SK-N-SH (cell line): ENCODE measurements at regions not wholly inside any gene's neighbourhood (a gene's known extent, or its start where the extent isn't known, plus 50 kb on each side); places are given as distances from the start of the nearest gene placed in this dataset.

Experiments
- CTCF ChIA-PET: fragments of 300-600, 350-600 bp; formaldehyde crosslinking; extraction: SDS; loops from one replicate; lab custom pipeline; 2021; lab: Yijun Ruan, JAX
- POLR2A ChIA-PET: fragments of 350-600 bp; sonication (Branson Sonifier 250); formaldehyde crosslinking; extraction: SDS; loops from one replicate; lab custom pipeline; 2020; ENCODE audit warnings: antibody characterized with exemption, inconsistent platforms; lab: Yijun Ruan, JAX
- DNase-seq: peaks from one replicate; pipeline ENCODE4 v3.0.0; 2012
- H2AFZ ChIP-seq: fragments of 200-600 bp; sonication (generic); 2 replicates; pipeline ENCODE4 v1.8.1; 2016; ENCODE audit warnings: antibody characterized with exemption, mild to moderate bottlenecking, low read depth
- H3F3A ChIP-seq: fragments of 200-600 bp; sonication (generic); replicated peaks from 2 replicates; pipeline ENCODE3; 2016; ENCODE audit warnings: antibody characterized with exemption, mild to moderate bottlenecking; ENCODE audit not compliant: insufficient read depth
- H3K27ac ChIP-seq, 2 experiments: fragments of 200-500 bp in 1 of 2; fragments of 200-600 bp in 1 of 2; sonication (Bioruptor generic) in 1 of 2; sonication (generic), shearing (Covaris generic) in 1 of 2; 2 replicates each; pipeline versions ENCODE4 v1.5.1 to v1.6.1; 2014 to 2016; ENCODE audit warnings: low read depth in 2 of 2, inconsistent platforms in 1 of 2, low read length in 1 of 2, mild to moderate bottlenecking in 1 of 2, mixed read lengths in 1 of 2
- H3K27me3 ChIP-seq: fragments of 200-600 bp; sonication (generic), shearing (Covaris generic); 2 replicates; pipeline ENCODE4 v1.6.1; 2016; ENCODE audit warnings: mixed run types; ENCODE audit not compliant: insufficient read depth
- H3K36me3 ChIP-seq, 2 experiments: fragments of 200-500 bp in 1 of 2; fragments of 200-600 bp in 1 of 2; sonication (Bioruptor generic) in 1 of 2; sonication (generic) in 1 of 2; replicated peaks in 1 of 2; 2 replicates each; pipeline versions ENCODE3 to v1.5.1; 2014 to 2016; ENCODE audit warnings: low read length in 1 of 2, mild to moderate bottlenecking in 1 of 2; ENCODE audit not compliant: insufficient read depth in 2 of 2, control insufficient read depth in 1 of 2
- H3K4me1 ChIP-seq, 2 experiments: fragments of 200-500 bp in 1 of 2; fragments of 200-600 bp in 1 of 2; sonication (Bioruptor generic) in 1 of 2; sonication (generic), shearing (Covaris generic) in 1 of 2; 2 replicates each; pipeline versions ENCODE4 v1.5.1 to v1.6.1; 2014 to 2016; ENCODE audit warnings: low read depth in 1 of 2, low read length in 1 of 2, mixed run types in 1 of 2; ENCODE audit not compliant: insufficient read depth in 2 of 2, control insufficient read depth in 1 of 2
- H3K4me2 ChIP-seq: fragments of 200-600 bp; sonication (generic), shearing (Covaris generic); 2 replicates; pipeline ENCODE4 v1.6.1; 2017; ENCODE audit warnings: mixed run types
- H3K4me3 ChIP-seq, 2 experiments: fragments of 200-500 bp in 1 of 2; fragments of 200-600 bp in 1 of 2; sonication (Bioruptor generic) in 1 of 2; sonication (generic), shearing (Covaris generic) in 1 of 2; 2 replicates each; pipeline versions ENCODE4 v1.5.1 to v1.8.1; 2014 to 2016; ENCODE audit warnings: low read depth in 2 of 2, inconsistent platforms in 1 of 2, low read length in 1 of 2, mild to moderate bottlenecking in 1 of 2, mixed read lengths in 1 of 2, moderate library complexity in 1 of 2
- H3K79me2 ChIP-seq: fragments of 200-600 bp; sonication (generic); 2 replicates; pipeline ENCODE4 v1.8.1; 2017; ENCODE audit warnings: mild to moderate bottlenecking; ENCODE audit not compliant: insufficient read depth
- H3K9ac ChIP-seq: fragments of 200-600 bp; sonication (generic); 2 replicates; pipeline ENCODE4 v1.6.1; 2017; ENCODE audit warnings: mixed run types
- H3K9me2 ChIP-seq: fragments of 200-600 bp; sonication (generic); 2 replicates; pipeline ENCODE4 v1.6.1; 2017; ENCODE audit warnings: mixed run types
- H3K9me3 ChIP-seq: fragments of 200-600 bp; sonication (generic); 2 replicates; pipeline ENCODE4 v1.6.1; 2017; ENCODE audit warnings: mixed run types, mild to moderate bottlenecking, moderate library complexity
- H4K20me1 ChIP-seq: fragments of 200-600 bp; sonication (generic); 2 replicates; pipeline ENCODE4 v1.6.1; 2017; ENCODE audit warnings: mild to moderate bottlenecking, mixed run types; ENCODE audit not compliant: insufficient read depth
- EP300 ChIP-seq, 2 experiments: IDR thresholded peaks; 2 replicates each; pipeline versions ENCODE4 v1.4.0 to v1.6.1; 2012; ENCODE audit warnings: borderline replicate concordance in 1 of 2, low read depth in 1 of 2, low read length in 1 of 2
- EZH2phosphoT487 ChIP-seq: fragments of 200-600 bp; sonication (generic); IDR thresholded peaks from 2 replicates; pipeline ENCODE4 v1.6.1; 2017; ENCODE audit warnings: low read depth, mixed run types, mild to moderate bottlenecking, antibody characterized with exemption, moderate library complexity, borderline replicate concordance
- FOSL2 ChIP-seq: IDR thresholded peaks from 2 replicates; pipeline ENCODE4 v1.4.0; 2012; ENCODE audit warnings: low read depth, mild to moderate bottlenecking, moderate library complexity, borderline replicate concordance
- FOXJ3 ChIP-seq: sonication (generic); formaldehyde crosslinking; IDR thresholded peaks from 2 replicates; pipeline ENCODE4 v1.5.1; 2020; ENCODE audit warnings: mild to moderate bottlenecking, missing genetic modification reagents
- GABPA ChIP-seq: IDR thresholded peaks from 2 replicates; pipeline ENCODE4 v1.4.0; 2012; ENCODE audit warnings: low read depth, mild to moderate bottlenecking
- GATA2 ChIP-seq: sonication (generic); formaldehyde crosslinking; IDR thresholded peaks from 2 replicates; pipeline ENCODE4 v1.5.0; 2020; ENCODE audit warnings: mild to moderate bottlenecking, missing genetic modification reagents
- IRF3 ChIP-seq: fragments of 150-350 bp; IDR thresholded peaks from 2 replicates; pipeline ENCODE4 v1.6.1; 2016; ENCODE audit warnings: mild to moderate bottlenecking, low read depth, low read length
- JUND ChIP-seq: IDR thresholded peaks from 2 replicates; pipeline ENCODE4 v1.4.0; 2012
- MXI1 ChIP-seq: IDR thresholded peaks from 2 replicates; pipeline ENCODE4 v1.6.1; 2012; ENCODE audit warnings: mild to moderate bottlenecking, low read depth, low read length, improper control_type of control experiment
- NRF1 ChIP-seq: IDR thresholded peaks from 2 replicates; pipeline ENCODE4 v1.6.1; 2012; ENCODE audit warnings: low read depth, mild to moderate bottlenecking, low read length
- RCOR1 ChIP-seq: fragments of 150-350 bp; IDR thresholded peaks from 2 replicates; pipeline ENCODE4 v1.6.1; 2017; ENCODE audit warnings: antibody characterized with exemption, low read length
- RFX5 ChIP-seq: IDR thresholded peaks from 2 replicates; pipeline ENCODE4 v1.6.1; 2012; ENCODE audit warnings: mild to moderate bottlenecking, improper control_type of control experiment, low read length
- RXRA ChIP-seq: IDR thresholded peaks from 2 replicates; pipeline ENCODE4 v1.4.0; 2012; ENCODE audit warnings: low read depth, mild to moderate bottlenecking, borderline replicate concordance
- SMC3 ChIP-seq: IDR thresholded peaks from 2 replicates; pipeline ENCODE4 v1.6.1; 2012; ENCODE audit warnings: low read depth, low read length, improper control_type of control experiment
- TCF12 ChIP-seq: IDR thresholded peaks from 2 replicates; pipeline ENCODE4 v1.4.0; 2012
- TEAD4 ChIP-seq: IDR thresholded peaks from 2 replicates; pipeline ENCODE4 v1.4.0; 2012; ENCODE audit warnings: mild to moderate bottlenecking, borderline replicate concordance; ENCODE audit not compliant: insufficient read depth
- USF2 ChIP-seq: fragments of 150-350 bp; IDR thresholded peaks from 2 replicates; pipeline ENCODE4 v1.6.1; 2017; ENCODE audit warnings: antibody characterized with exemption, low read length, low read depth, borderline replicate concordance
- WGBS: methylation state at CpG from one replicate; pipeline ENCODE4 v1.1.6; 2017; ENCODE audit warnings: low lambda C conversion rate; 5-methylcytosine and 5-hydroxymethylcytosine counted together
- TF ChIP-seq, protein P1 (sequence below): fragments of 200-600 bp; sonication (generic); IDR thresholded peaks from 2 replicates; pipeline ENCODE4 v1.6.1; 2017; ENCODE audit warnings: antibody characterized with exemption, mild to moderate bottlenecking, moderate library complexity
- TF ChIP-seq, protein P2 (sequence below): IDR thresholded peaks from 2 replicates; pipeline ENCODE4 v1.4.0; 2012; ENCODE audit warnings: low read depth

- TF ChIP-seq SMC3 (no peak), FOSL2 (no peak), GABPA (no peak), EZH2phosphoT487 (no peak), RCOR1 (no peak), USF2 (no peak), IRF3 (no peak), RXRA (no peak), EP300 (IDR thresholded peaks at IDR 0.05; ENCODE audit: borderline replicate concordance in 1 of 2, low read depth in 1 of 2, low read length in 1 of 2) (no peak), RFX5 (no peak), FOXJ3 (CRISPR knock-in tag) (no peak), JUND (no peak), GATA2 (no peak), NRF1 (no peak), TCF12 (no peak), TEAD4 (no peak), MXI1 (no peak)
- TF ChIP-seq, protein P1, sequence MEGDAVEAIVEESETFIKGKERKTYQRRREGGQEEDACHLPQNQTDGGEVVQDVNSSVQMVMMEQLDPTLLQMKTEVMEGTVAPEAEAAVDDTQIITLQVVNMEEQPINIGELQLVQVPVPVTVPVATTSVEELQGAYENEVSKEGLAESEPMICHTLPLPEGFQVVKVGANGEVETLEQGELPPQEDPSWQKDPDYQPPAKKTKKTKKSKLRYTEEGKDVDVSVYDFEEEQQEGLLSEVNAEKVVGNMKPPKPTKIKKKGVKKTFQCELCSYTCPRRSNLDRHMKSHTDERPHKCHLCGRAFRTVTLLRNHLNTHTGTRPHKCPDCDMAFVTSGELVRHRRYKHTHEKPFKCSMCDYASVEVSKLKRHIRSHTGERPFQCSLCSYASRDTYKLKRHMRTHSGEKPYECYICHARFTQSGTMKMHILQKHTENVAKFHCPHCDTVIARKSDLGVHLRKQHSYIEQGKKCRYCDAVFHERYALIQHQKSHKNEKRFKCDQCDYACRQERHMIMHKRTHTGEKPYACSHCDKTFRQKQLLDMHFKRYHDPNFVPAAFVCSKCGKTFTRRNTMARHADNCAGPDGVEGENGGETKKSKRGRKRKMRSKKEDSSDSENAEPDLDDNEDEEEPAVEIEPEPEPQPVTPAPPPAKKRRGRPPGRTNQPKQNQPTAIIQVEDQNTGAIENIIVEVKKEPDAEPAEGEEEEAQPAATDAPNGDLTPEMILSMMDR = no peak
- TF ChIP-seq, protein P2, sequence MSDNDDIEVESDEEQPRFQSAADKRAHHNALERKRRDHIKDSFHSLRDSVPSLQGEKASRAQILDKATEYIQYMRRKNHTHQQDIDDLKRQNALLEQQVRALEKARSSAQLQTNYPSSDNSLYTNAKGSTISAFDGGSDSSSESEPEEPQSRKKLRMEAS = no peak
- H3K4me1 ChIP-seq = no peaks in the 10 kb centered on the region
- DNase-seq = no peak
- no peaks in the 10 kb centered on the region for H4K20me1 ChIP-seq
- no peaks in the 10 kb centered on the region for H3K9me3 ChIP-seq
- H3K27me3 ChIP-seq = no peaks in the 10 kb centered on the region
- 13% methylated on average over 4 of the region's 5 CpGs for WGBS
- POLR2A ChIA-PET = no interaction called here
- CTCF ChIA-PET = no interaction called here
- H3K9me2 ChIP-seq = no peaks in the 10 kb centered on the region
- H3K9ac ChIP-seq = no peak overlapping the region
- H3K36me3 ChIP-seq = no peaks in the 10 kb centered on the region
- H3K4me3 ChIP-seq = no peak overlapping the region
- no peaks in the 10 kb centered on the region for H3F3A ChIP-seq
- no peak overlapping the region for H2AFZ ChIP-seq
- no peaks in the 10 kb centered on the region for H3K79me2 ChIP-seq
- H3K27ac ChIP-seq = no peak overlapping the region
- no peak overlapping the region for H3K4me2 ChIP-seq
Measured at GRCh38 chr1:166603296-166603695, 236.0 kb upstream of the POGK start.
